Tibial artery (tissue), 4 donors: ENCODE measurements at regions not wholly inside any gene's neighbourhood (a gene's known extent, or its start where the extent isn't known, plus 50 kb on each side); places are given as distances from the start of the nearest gene placed in this dataset.

Source experiments
- DNase-seq, 2 donors: peaks; one replicate each; pipeline ENCODE4 v3.0.0-alpha.2; 2019
- H3K27ac ChIP-seq, 2 donors: fragments of 200-600 bp; sonication (generic) in 1 of 2; 1 replicate in 1 of 2; 2 replicates in 1 of 2; pipeline ENCODE4 v1.5.1; 2018 to 2019; ENCODE audit warnings: mild to moderate bottlenecking in 1 of 2
- H3K27me3 ChIP-seq, 2 donors: fragments of 200-600 bp; sonication (generic) in 1 of 2; one replicate each; pipeline versions ENCODE4 v1.5.1 to v1.6.0; 2016 to 2019
- H3K36me3 ChIP-seq, 3 donors: fragments of 200-600 bp; sonication (generic) in 2 of 3; one replicate each; pipeline ENCODE4 v1.5.1; 2016 to 2019; ENCODE audit warnings: mild to moderate bottlenecking in 2 of 3
- H3K4me1 ChIP-seq, 4 donors: fragments of 200-600 bp; sonication (generic) in 2 of 4; 1 replicate in 3 of 4; 2 replicates in 1 of 4; pipeline ENCODE4 v1.5.1; 2016 to 2019
- H3K4me3 ChIP-seq, 2 donors: fragments of 200-600 bp; sonication (generic) in 1 of 2; 1 replicate in 1 of 2; 2 replicates in 1 of 2; pipeline ENCODE4 v1.5.1; 2018 to 2019; ENCODE audit warnings: mild to moderate bottlenecking in 2 of 2
- H3K9me3 ChIP-seq, 3 donors: fragments of 200-600 bp; sonication (generic) in 1 of 3; one replicate each; pipeline ENCODE4 v1.5.1; 2016 to 2019
- CTCF ChIP-seq, 2 experiments: fragments of 200-600 bp in 1 of 2; fragments of 450-650 bp in 1 of 2; IDR thresholded peaks; one replicate each; pipeline ENCODE4 v1.5.1; 2017 to 2019; ENCODE audit warnings: antibody characterized with exemption in 2 of 2, mild to moderate bottlenecking in 1 of 2, moderate library complexity in 1 of 2
- intact Hi-C: fragments of 100-400 bp; cut with DNase I; formaldehyde crosslinking; loops from one replicate; pipeline ENCODE4 v1.15.0; 2023; ENCODE audit warnings: low total_unique reads

- Histone ChIP-seq H3K27me3 (no peaks in the 10 kb centered on the region), H3K4me3 (no peak overlapping the region), H3K4me1 (peaks cover 0 to 41% (median 21%) of the 10 kb centered on the region in 4 donors), H3K27ac (peak overlapping the region in 1 of 2 donors; percentile 31), H3K36me3 (no peaks in the 10 kb centered on the region), H3K9me3 (no peaks in the 10 kb centered on the region)
- no peak for DNase-seq
- intact Hi-C loops = no loop called here
- no peak for TF ChIP-seq CTCF (IDR thresholded peaks at IDR 0.05)
Observed at GRCh38 chr4:155616117-155616516, 50.5 kb upstream of the GUCY1A1 start.

GRCh38 chr4:155615081-155615887 is 51.4 kb upstream of the GUCY1A1 start:
- no peak overlapping the region for H3K4me3 ChIP-seq
- H3K27me3 ChIP-seq = no peaks in the 10 kb centered on the region
- no peak for DNase-seq
- no peaks in the 10 kb centered on the region for H3K36me3 ChIP-seq
- no peaks in the 10 kb centered on the region for H3K9me3 ChIP-seq
- H3K27ac ChIP-seq = no peak overlapping the region
- H3K4me1 ChIP-seq = peaks cover 0 to 41% (median 21%) of the 10 kb centered on the region in 4 donors
- TF ChIP-seq CTCF (IDR thresholded peaks at IDR 0.05) = no peak
- intact Hi-C loops = no loop called here

- H3K4me1 ChIP-seq = peaks cover 0 to 41% (median 21%) of the 10 kb centered on the region in 4 donors
- H3K4me3 ChIP-seq = no peak overlapping the region
- no peaks in the 10 kb centered on the region for H3K9me3 ChIP-seq
- no peaks in the 10 kb centered on the region for H3K27me3 ChIP-seq
- intact Hi-C loops = no loop called here
- H3K27ac ChIP-seq = no peak overlapping the region
- H3K36me3 ChIP-seq = no peaks in the 10 kb centered on the region
- no peak for TF ChIP-seq CTCF (IDR thresholded peaks at IDR 0.05)
- DNase-seq = no peak
Observed at GRCh38 chr4:155614111-155614762, 52.4 kb upstream of the GUCY1A1 start.

- no peak for TF ChIP-seq CTCF (IDR thresholded peaks at IDR 0.05)
- Histone ChIP-seq H3K9me3 (no peaks in the 10 kb centered on the region), H3K27me3 (no peaks in the 10 kb centered on the region), H3K4me3 (no peak overlapping the region), H3K4me1 (peaks cover 0 to 23% (median 13%) of the 10 kb centered on the region in 4 donors), H3K36me3 (no peaks in the 10 kb centered on the region), H3K27ac (no peak overlapping the region)
- intact Hi-C loops = no loop called here
- no peak for DNase-seq
Observed at GRCh38 chr4:155612074-155612473, 54.6 kb upstream of the GUCY1A1 start.

- intact Hi-C loops = no loop called here
- Histone ChIP-seq H3K9me3 (no peaks in the 10 kb centered on the region), H3K36me3 (no peaks in the 10 kb centered on the region), H3K4me3 (no peak overlapping the region), H3K4me1 (peaks cover 0 to 17% (median 11%) of the 10 kb centered on the region in 4 donors), H3K27ac (no peak overlapping the region), H3K27me3 (no peaks in the 10 kb centered on the region)
- DNase-seq = no peak
- no peak for TF ChIP-seq CTCF (IDR thresholded peaks at IDR 0.05)
Observed at GRCh38 chr4:155611501-155611900, 55.1 kb upstream of the GUCY1A1 start.
